H9 (cell line): ENCODE measurements at regions not wholly inside any gene's neighbourhood (a gene's known extent, or its start where the extent isn't known, plus 50 kb on each side); places are given as distances from the start of the nearest gene placed in this dataset.

ENCODE experiments used
- DNase-seq: peaks from one replicate; pipeline ENCODE4 v3.0.0-alpha.2; 2017
- H2AFZ ChIP-seq: one replicate; pipeline ENCODE4 v1.6.1; 2013; ENCODE audit warnings: mild to moderate bottlenecking, low read length, control low read depth, moderate library complexity
- H2AK5ac ChIP-seq: 2 replicates; pipeline ENCODE4 v1.6.1; 2013; ENCODE audit warnings: low read length, control low read depth, mixed read lengths; ENCODE audit not compliant: insufficient read length
- H2BK120ac ChIP-seq: one replicate; pipeline ENCODE4 v1.6.1; 2013; ENCODE audit warnings: low read depth, mild to moderate bottlenecking, low read length, control low read depth, inconsistent platforms; ENCODE audit not compliant: poor library complexity, severe bottlenecking
- H2BK12ac ChIP-seq: 2 replicates; pipeline ENCODE4 v1.6.1; 2013; ENCODE audit warnings: low read length, control low read depth, mixed read lengths, low read depth; ENCODE audit not compliant: insufficient read length
- H2BK15ac ChIP-seq: 2 replicates; pipeline ENCODE4 v1.6.1; 2013; ENCODE audit warnings: low read depth, low read length, control low read depth
- H2BK20ac ChIP-seq: one replicate; pipeline ENCODE4 v1.6.1; 2013; ENCODE audit warnings: low read depth, mild to moderate bottlenecking, low read length, control low read depth, inconsistent platforms; ENCODE audit not compliant: poor library complexity, severe bottlenecking
- H2BK5ac ChIP-seq: 2 replicates; pipeline ENCODE4 v1.6.1; 2013; ENCODE audit warnings: low read length, control low read depth, mixed read lengths; ENCODE audit not compliant: insufficient read length
- H3K14ac ChIP-seq: 2 replicates; pipeline ENCODE4 v1.6.1; 2013; ENCODE audit warnings: low read length, control low read depth; ENCODE audit not compliant: insufficient read depth
- H3K18ac ChIP-seq: 2 replicates; pipeline ENCODE4 v1.6.1; 2013; ENCODE audit warnings: low read depth, mild to moderate bottlenecking, mixed read lengths, low read length, control low read depth; ENCODE audit not compliant: insufficient read length
- H3K23ac ChIP-seq: 2 replicates; pipeline ENCODE4 v1.6.1; 2013; ENCODE audit warnings: low read length, control low read depth, mixed read lengths, low read depth; ENCODE audit not compliant: insufficient read length
- H3K23me2 ChIP-seq: 2 replicates; pipeline ENCODE4 v1.6.1; 2013; ENCODE audit warnings: low read depth, mild to moderate bottlenecking, mixed read lengths, low read length, control low read depth; ENCODE audit not compliant: insufficient read length, poor library complexity, severe bottlenecking
- H3K27ac ChIP-seq: 2 replicates; pipeline ENCODE4 v1.5.1; 2013; ENCODE audit warnings: low read length, control low read depth, mixed read lengths, low read depth; ENCODE audit not compliant: insufficient read length
- H3K27me3 ChIP-seq: 2 replicates; pipeline ENCODE4 v1.6.1; 2013; ENCODE audit warnings: low read length, control low read depth, inconsistent platforms; ENCODE audit not compliant: insufficient read depth
- H3K4ac ChIP-seq: 2 replicates; pipeline ENCODE4 v1.6.1; 2013; ENCODE audit warnings: low read depth, mild to moderate bottlenecking, control low read depth, inconsistent platforms, low read length, moderate library complexity
- H3K4me1 ChIP-seq: 2 replicates; pipeline ENCODE4 v1.6.1; 2013; ENCODE audit warnings: low read length, control low read depth, inconsistent platforms; ENCODE audit not compliant: insufficient read depth
- H3K4me2 ChIP-seq: 2 replicates; pipeline ENCODE4 v1.6.1; 2013; ENCODE audit warnings: low read length, control low read depth, mixed read lengths; ENCODE audit not compliant: insufficient read length, insufficient read depth
- H3K56ac ChIP-seq: 2 replicates; pipeline ENCODE4 v1.6.1; 2013; ENCODE audit warnings: low read depth, mild to moderate bottlenecking, mixed read lengths, low read length, control low read depth; ENCODE audit not compliant: insufficient read length
- H3K79me1 ChIP-seq: 2 replicates; pipeline ENCODE4 v1.6.1; 2013; ENCODE audit warnings: low read depth, mild to moderate bottlenecking, moderate library complexity, low read length, control low read depth, inconsistent platforms; ENCODE audit not compliant: insufficient read depth, poor library complexity, severe bottlenecking
- H3K79me2 ChIP-seq: 2 replicates; pipeline ENCODE4 v1.6.1; 2013; ENCODE audit warnings: low read length, control low read depth, inconsistent platforms; ENCODE audit not compliant: insufficient read depth
- H3K9ac ChIP-seq: 2 replicates; pipeline ENCODE4 v1.6.1; 2013; ENCODE audit warnings: low read length, control low read depth, mixed read lengths; ENCODE audit not compliant: insufficient read length; ENCODE audit errors: extremely low read depth
- H3K9me3 ChIP-seq: one replicate; pipeline ENCODE4 v1.6.1; 2013; ENCODE audit warnings: low read depth, low read length, inconsistent platforms; ENCODE audit not compliant: control insufficient read depth
- H3T11ph ChIP-seq: one replicate; pipeline ENCODE4 v1.6.1; 2013; ENCODE audit warnings: mild to moderate bottlenecking, low read length, control low read depth, inconsistent platforms
- H4K20me1 ChIP-seq: one replicate; pipeline ENCODE4 v1.6.1; 2013; ENCODE audit not compliant: control insufficient read depth, insufficient read length, insufficient read depth
- H4K5ac ChIP-seq: 2 replicates; pipeline ENCODE4 v1.6.1; 2013; ENCODE audit warnings: low read depth, mild to moderate bottlenecking, mixed read lengths, low read length, control low read depth; ENCODE audit not compliant: insufficient read length
- H4K8ac ChIP-seq: replicated peaks from 2 replicates; pipeline ENCODE4 v1.6.1; 2013; ENCODE audit warnings: low read length, control low read depth, mixed read lengths, low read depth; ENCODE audit not compliant: insufficient read length
- H4K91ac ChIP-seq: 2 replicates; pipeline ENCODE4 v1.6.1; 2013; ENCODE audit warnings: low read depth, mild to moderate bottlenecking, moderate library complexity, mixed read lengths, low read length, control low read depth; ENCODE audit not compliant: insufficient read length
- H3K27ac Mint-ChIP-seq, 3 experiments: 2 replicates in 2 of 3; 3 replicates in 1 of 3; pipeline ENCODE4 v1.8.0; 2020 to 2021; ENCODE audit warnings: mixed read lengths in 3 of 3, mild to moderate bottlenecking in 1 of 3, moderate library complexity in 1 of 3
- H3K27me3 Mint-ChIP-seq: 2 replicates; pipeline ENCODE4 v1.8.0; 2021; ENCODE audit warnings: low read depth, mild to moderate bottlenecking, moderate library complexity, mixed read lengths
- H3K36me3 Mint-ChIP-seq, 3 experiments: 2 replicates in 2 of 3; 3 replicates in 1 of 3; pipeline ENCODE4 v1.8.0; 2020 to 2021; ENCODE audit warnings: low read depth in 3 of 3, mixed read lengths in 3 of 3; ENCODE audit not compliant: insufficient read depth in 1 of 3
- H3K4me1 Mint-ChIP-seq, 2 experiments: 2 replicates each; pipeline ENCODE4 v1.8.0; 2020; ENCODE audit warnings: mixed read lengths in 2 of 2
- H3K4me3 Mint-ChIP-seq, 2 experiments: 2 replicates in 1 of 2; 3 replicates in 1 of 2; pipeline ENCODE4 v1.8.0; 2020 to 2021; ENCODE audit warnings: mild to moderate bottlenecking in 2 of 2, mixed read lengths in 2 of 2, moderate library complexity in 1 of 2
- H3K9me3 Mint-ChIP-seq, 2 experiments: 2 replicates in 1 of 2; 3 replicates in 1 of 2; pipeline ENCODE4 v1.8.0; 2020; ENCODE audit warnings: mild to moderate bottlenecking in 2 of 2, mixed read lengths in 2 of 2, moderate library complexity in 1 of 2
- WGBS: extraction: QIAGEN DNeasy Blood & Tissue Kit; methylation state at CpG from one replicate; pipeline ENCODE4 v1.1.7; 2013; ENCODE audit warnings: missing lambda C conversion rate, low lambda C conversion rate, mixed read lengths; ENCODE audit not compliant: insufficient read length; ENCODE audit errors: extremely low coverage; 5-methylcytosine and 5-hydroxymethylcytosine counted together
- TF ChIP-seq, protein P1 (sequence below): fragments of 200-600 bp; sonication (generic); conservative IDR thresholded peaks from 3 replicates; pipeline ENCODE4 v1.8.0; 2021; ENCODE audit warnings: antibody characterized with exemption, mild to moderate bottlenecking

GRCh38 chr18:72376256-72376655 is 167.9 kb downstream of the CBLN2 start:
- Histone ChIP-seq H4K20me1 (no peaks in the 10 kb centered on the region), H3K56ac (no peak overlapping the region), H3K23ac (no peak overlapping the region), H3K9me3 (no peaks in the 10 kb centered on the region), H4K8ac (no peak overlapping the region), H3T11ph (no peak overlapping the region), H2AK5ac (no peak overlapping the region), H2BK5ac (no peak overlapping the region), H2BK20ac (no peak overlapping the region), H3K4me2 (no peak overlapping the region), H3K27me3 (no peaks in the 10 kb centered on the region), H3K4me1 (no peaks in the 10 kb centered on the region), H4K91ac (no peak overlapping the region), H3K18ac (no peak overlapping the region), H3K23me2 (no peaks in the 10 kb centered on the region), H3K9ac (no peak overlapping the region), H3K14ac (no peak overlapping the region), H3K4ac (no peak overlapping the region), H3K79me1 (no peaks in the 10 kb centered on the region), H2BK15ac (no peak overlapping the region), H2BK120ac (no peak overlapping the region), H4K5ac (no peak overlapping the region), H3K27ac (no peak overlapping the region), H2BK12ac (no peak overlapping the region), H2AFZ (no peak overlapping the region), H3K79me2 (no peaks in the 10 kb centered on the region)
- Mint-ChIP-seq H3K36me3 (peaks cover 0 to 2% (median 2%) of the 10 kb centered on the region in 3 experiments; a peak in 2 of 7 replicates), H3K27ac (no peak overlapping the region), H3K4me3 (no peak overlapping the region), H3K4me1 (no peaks in the 10 kb centered on the region), H3K27me3 (peaks cover 8% of the 10 kb centered on the region), H3K9me3 (peaks cover 2% of the 10 kb centered on the region in 2 experiments)
- TF ChIP-seq, protein P1, sequence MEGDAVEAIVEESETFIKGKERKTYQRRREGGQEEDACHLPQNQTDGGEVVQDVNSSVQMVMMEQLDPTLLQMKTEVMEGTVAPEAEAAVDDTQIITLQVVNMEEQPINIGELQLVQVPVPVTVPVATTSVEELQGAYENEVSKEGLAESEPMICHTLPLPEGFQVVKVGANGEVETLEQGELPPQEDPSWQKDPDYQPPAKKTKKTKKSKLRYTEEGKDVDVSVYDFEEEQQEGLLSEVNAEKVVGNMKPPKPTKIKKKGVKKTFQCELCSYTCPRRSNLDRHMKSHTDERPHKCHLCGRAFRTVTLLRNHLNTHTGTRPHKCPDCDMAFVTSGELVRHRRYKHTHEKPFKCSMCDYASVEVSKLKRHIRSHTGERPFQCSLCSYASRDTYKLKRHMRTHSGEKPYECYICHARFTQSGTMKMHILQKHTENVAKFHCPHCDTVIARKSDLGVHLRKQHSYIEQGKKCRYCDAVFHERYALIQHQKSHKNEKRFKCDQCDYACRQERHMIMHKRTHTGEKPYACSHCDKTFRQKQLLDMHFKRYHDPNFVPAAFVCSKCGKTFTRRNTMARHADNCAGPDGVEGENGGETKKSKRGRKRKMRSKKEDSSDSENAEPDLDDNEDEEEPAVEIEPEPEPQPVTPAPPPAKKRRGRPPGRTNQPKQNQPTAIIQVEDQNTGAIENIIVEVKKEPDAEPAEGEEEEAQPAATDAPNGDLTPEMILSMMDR: no peak
- WGBS: no CpG with 5 or more reads among the region's 4 CpGs
- DNase-seq: no peak
